ENCODE measurements at regions not wholly inside any gene's neighbourhood (a gene's known extent, or its start where the extent isn't known, plus 50 kb on each side); places are given as distances from the start of the nearest gene placed in this dataset.

DNA sequence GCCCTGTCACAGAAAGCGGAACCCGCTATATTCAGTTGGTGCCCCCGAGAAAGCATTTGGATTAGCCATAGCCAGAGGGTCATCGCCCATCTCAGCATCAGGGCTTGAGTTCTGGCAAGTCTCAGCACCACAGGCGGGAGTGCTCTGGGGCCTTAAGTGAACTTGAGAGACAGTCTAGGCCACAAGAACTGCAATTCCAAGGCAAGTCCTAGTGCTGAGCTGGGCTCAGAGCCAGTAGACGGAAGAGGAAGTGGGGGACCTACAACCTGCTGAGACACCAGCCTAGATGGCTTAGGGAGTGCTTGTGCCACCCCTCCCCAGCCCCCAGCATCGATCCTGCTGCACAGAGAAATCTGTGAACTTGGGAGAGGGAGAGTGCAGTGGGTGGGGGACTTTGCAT, 594.9 kb downstream of the CCDC171 start:
- intact Hi-C loops (cut with DNase I, micrococcal nuclease), result no loop called here
- POLR2A ChIA-PET, result no interaction called here
- TF ChIP-seq, protein P1, sequence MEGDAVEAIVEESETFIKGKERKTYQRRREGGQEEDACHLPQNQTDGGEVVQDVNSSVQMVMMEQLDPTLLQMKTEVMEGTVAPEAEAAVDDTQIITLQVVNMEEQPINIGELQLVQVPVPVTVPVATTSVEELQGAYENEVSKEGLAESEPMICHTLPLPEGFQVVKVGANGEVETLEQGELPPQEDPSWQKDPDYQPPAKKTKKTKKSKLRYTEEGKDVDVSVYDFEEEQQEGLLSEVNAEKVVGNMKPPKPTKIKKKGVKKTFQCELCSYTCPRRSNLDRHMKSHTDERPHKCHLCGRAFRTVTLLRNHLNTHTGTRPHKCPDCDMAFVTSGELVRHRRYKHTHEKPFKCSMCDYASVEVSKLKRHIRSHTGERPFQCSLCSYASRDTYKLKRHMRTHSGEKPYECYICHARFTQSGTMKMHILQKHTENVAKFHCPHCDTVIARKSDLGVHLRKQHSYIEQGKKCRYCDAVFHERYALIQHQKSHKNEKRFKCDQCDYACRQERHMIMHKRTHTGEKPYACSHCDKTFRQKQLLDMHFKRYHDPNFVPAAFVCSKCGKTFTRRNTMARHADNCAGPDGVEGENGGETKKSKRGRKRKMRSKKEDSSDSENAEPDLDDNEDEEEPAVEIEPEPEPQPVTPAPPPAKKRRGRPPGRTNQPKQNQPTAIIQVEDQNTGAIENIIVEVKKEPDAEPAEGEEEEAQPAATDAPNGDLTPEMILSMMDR (IDR thresholded peaks at IDR 0.05), result no peak

DNA sequence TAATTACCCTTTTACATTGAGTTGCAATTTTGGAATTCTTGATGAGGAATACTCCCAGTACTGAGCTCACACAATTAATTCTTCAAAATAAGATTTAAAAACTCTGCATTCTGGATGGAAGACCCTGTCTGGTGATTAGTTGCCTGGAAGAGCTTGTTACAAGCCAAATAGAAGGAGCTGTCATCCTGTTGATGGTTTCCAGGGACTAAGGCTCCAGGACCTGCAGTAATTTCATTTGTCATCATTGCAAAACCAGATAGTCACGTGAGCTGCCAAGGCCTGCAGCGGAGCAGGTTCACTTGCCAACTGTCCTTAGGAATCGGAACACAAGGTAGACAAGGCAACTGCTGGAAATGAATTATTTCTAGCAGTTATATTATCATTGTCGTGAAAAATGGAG, 597.7 kb downstream of the CCDC171 start:
- no peak overlapping the region for H3K4me3 Mint-ChIP-seq
- no peak overlapping the region for H3K27ac Mint-ChIP-seq
- ChIA-PET CTCF (no interaction called here), POLR2A (no interaction called here)
- no peak overlapping the region for H3K4me3 ChIP-seq (ENCODE audit: low read length)
- DNase-seq (no peak), ATAC-seq (ENCODE audit: poor library complexity) (no peak)
- H3K27me3 Mint-ChIP-seq, result peaks cover 7% of the 10 kb centered on the region
- H3K36me3 ChIP-seq (ENCODE audit: insufficient read depth, low read length), result no peaks in the 10 kb centered on the region
- no peaks in the 10 kb centered on the region for H3K9me3 Mint-ChIP-seq
- H3K4me1 Mint-ChIP-seq (ENCODE audit: low read depth), result peaks cover 14% of the 10 kb centered on the region
- no peaks in the 10 kb centered on the region for H3K36me3 Mint-ChIP-seq (ENCODE audit: low read depth)
- H3K27me3 ChIP-seq (ENCODE audit: control insufficient read depth in 1 of 2, insufficient read depth in 2 of 2, low read length in 2 of 2), result peaks cover 0 to 4% of the 10 kb centered on the region in 2 experiments
- TF ChIP-seq, protein P1 (IDR thresholded peaks at IDR 0.05), result no peak
- H3K9me3 ChIP-seq (ENCODE audit: control insufficient read depth in 1 of 2, insufficient read depth in 1 of 2, low read length in 2 of 2), result peaks cover 0 to 17% of the 10 kb centered on the region in 2 experiments
- no peak overlapping the region for H3K27ac ChIP-seq (ENCODE audit: low read depth in 1 of 2, low read length in 2 of 2)
- peaks cover 5% of the 10 kb centered on the region for H3K4me1 ChIP-seq (ENCODE audit: insufficient read depth, low read length)
- intact Hi-C loops (cut with DNase I, micrococcal nuclease), result no loop called here

More for the DNA sequence above, 594.9 kb downstream of the CCDC171 start:
- Histone ChIP-seq H3K27me3 (ENCODE audit: control insufficient read depth in 1 of 2, insufficient read depth in 2 of 2, low read length in 2 of 2) (no peaks in the 10 kb centered on the region), H3K36me3 (ENCODE audit: insufficient read depth, low read length) (no peaks in the 10 kb centered on the region), H3K4me1 (ENCODE audit: insufficient read depth, low read length) (no peaks in the 10 kb centered on the region), H3K9me3 (ENCODE audit: control insufficient read depth in 1 of 2, insufficient read depth in 1 of 2, low read length in 2 of 2) (peaks cover 0 to 10% of the 10 kb centered on the region in 2 experiments), H3K27ac (ENCODE audit: low read depth in 1 of 2, low read length in 2 of 2) (no peak overlapping the region), H3K4me3 (ENCODE audit: low read length) (no peak overlapping the region)
- DNase-seq, result no peak
- Mint-ChIP-seq H3K27me3 (peaks cover 4% of the 10 kb centered on the region), H3K36me3 (ENCODE audit: low read depth) (no peaks in the 10 kb centered on the region), H3K9me3 (no peaks in the 10 kb centered on the region), H3K4me1 (ENCODE audit: low read depth) (no peaks in the 10 kb centered on the region), H3K27ac (no peak overlapping the region), H3K4me3 (no peak overlapping the region)
- ATAC-seq (ENCODE audit: poor library complexity), result no peak
- CTCF ChIA-PET, result no interaction called here

DNA sequence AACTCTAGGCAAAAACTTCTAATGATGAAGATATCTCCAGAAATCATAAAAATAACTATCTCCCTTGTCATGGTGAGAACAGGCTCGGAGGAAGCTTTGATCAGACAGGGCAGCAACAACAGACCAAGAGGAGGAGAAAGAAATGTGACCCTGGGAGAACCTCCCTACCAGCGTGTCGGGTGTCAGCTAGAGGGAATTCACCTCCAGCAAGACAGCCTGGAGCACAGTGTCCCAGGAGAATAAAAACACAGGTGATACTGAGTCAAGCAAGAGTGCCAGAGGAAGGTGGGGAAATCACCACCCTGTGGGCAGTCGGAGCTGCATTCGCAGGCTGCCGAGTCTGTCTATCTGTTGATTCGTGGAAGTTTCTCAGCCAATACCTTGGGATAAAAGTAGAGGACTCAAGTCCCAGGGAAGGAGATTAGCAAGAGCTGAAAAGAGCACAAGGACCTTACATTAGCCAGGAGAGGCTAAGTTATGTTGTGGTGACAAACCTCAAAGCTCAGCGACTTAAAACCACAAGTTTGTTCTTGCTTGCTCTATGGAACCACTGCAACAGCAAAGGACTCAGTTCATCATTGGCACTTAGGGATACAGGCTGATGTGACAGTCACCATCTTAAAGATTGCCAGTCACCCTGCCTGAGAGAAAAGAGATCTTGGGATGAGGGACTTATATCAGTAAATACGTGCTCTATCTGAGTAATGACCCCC, 598.3 kb downstream of the CCDC171 start:
- Histone ChIP-seq H3K36me3 (ENCODE audit: insufficient read depth, low read length) (no peaks in the 10 kb centered on the region), H3K27me3 (ENCODE audit: control insufficient read depth in 1 of 2, insufficient read depth in 2 of 2, low read length in 2 of 2) (peaks cover 0 to 4% of the 10 kb centered on the region in 2 experiments), H3K4me1 (ENCODE audit: insufficient read depth, low read length) (peaks cover 5% of the 10 kb centered on the region), H3K27ac (ENCODE audit: low read depth in 1 of 2, low read length in 2 of 2) (no peak overlapping the region), H3K9me3 (ENCODE audit: control insufficient read depth in 1 of 2, insufficient read depth in 1 of 2, low read length in 2 of 2) (peaks cover 0 to 14% of the 10 kb centered on the region in 2 experiments), H3K4me3 (ENCODE audit: low read length) (no peak overlapping the region)
- ChIA-PET CTCF (no interaction called here), POLR2A (no interaction called here)
- TF ChIP-seq, protein P1 (IDR thresholded peaks at IDR 0.05), result no peak
- H3K27ac Mint-ChIP-seq, result no peak overlapping the region
- ATAC-seq (ENCODE audit: poor library complexity) (no peak), DNase-seq (no peak)
- peaks cover 16% of the 10 kb centered on the region for H3K4me1 Mint-ChIP-seq (ENCODE audit: low read depth)
- intact Hi-C loops (cut with DNase I, micrococcal nuclease), result no loop called here
- peaks cover 7% of the 10 kb centered on the region for H3K27me3 Mint-ChIP-seq
- H3K4me3 Mint-ChIP-seq, result no peak overlapping the region
- no peaks in the 10 kb centered on the region for H3K36me3 Mint-ChIP-seq (ENCODE audit: low read depth)
- no peaks in the 10 kb centered on the region for H3K9me3 Mint-ChIP-seq

Data from CD4-positive, alpha-beta T cell (primary cell).